Peyer's patch (tissue), 4 donors: ENCODE measurements at regions not wholly inside any gene's neighbourhood (a gene's known extent, or its start where the extent isn't known, plus 50 kb on each side); places are given as distances from the start of the nearest gene placed in this dataset.

Experiments
- DNase-seq, 3 donors: peaks; one replicate each; pipeline ENCODE4 v3.0.0-alpha.2; 2017 to 2019
- H3K27ac ChIP-seq, 4 donors: fragments of 200-600 bp; sonication (generic); one replicate each; pipeline ENCODE4 v1.5.1; 2016 to 2019
- H3K27me3 ChIP-seq, 2 donors: fragments of 200-600 bp; sonication (generic); one replicate each; pipeline ENCODE4 v1.5.1; 2019
- H3K36me3 ChIP-seq, 3 donors: fragments of 200-600 bp; sonication (generic); one replicate each; pipeline ENCODE4 v1.5.1; 2016 to 2019
- H3K4me1 ChIP-seq, 4 donors: fragments of 200-600 bp; sonication (generic); one replicate each; pipeline ENCODE4 v1.5.1; 2016 to 2019
- H3K4me3 ChIP-seq, 4 donors: fragments of 200-600 bp; sonication (generic); 1 replicate in 3 of 4; 2 replicates in 1 of 4; pipeline ENCODE4 v1.5.1; 2016 to 2019; ENCODE audit warnings: mild to moderate bottlenecking in 1 of 4
- H3K9me3 ChIP-seq, 4 donors: fragments of 200-600 bp; sonication (generic); one replicate each; pipeline ENCODE4 v1.5.1; 2016 to 2019; ENCODE audit warnings: mild to moderate bottlenecking in 1 of 4
- CTCF ChIP-seq, 6 experiments: fragments of 450-650 bp in 4 of 6; fragments of 200-600 bp in 2 of 6; sonication (generic) in 1 of 6; IDR thresholded peaks; one replicate each; pipeline ENCODE4 v1.5.1; 2017 to 2019; ENCODE audit warnings: antibody characterized with exemption in 6 of 6, mild to moderate bottlenecking in 3 of 6, moderate library complexity in 1 of 6
- POLR2A ChIP-seq, 2 donors: fragments of 450-650 bp; IDR thresholded peaks; one replicate each; pipeline ENCODE4 v1.5.1; 2017; ENCODE audit warnings: antibody characterized with exemption in 2 of 2, mild to moderate bottlenecking in 2 of 2, moderate library complexity in 2 of 2

- TF ChIP-seq CTCF (IDR thresholded peaks at IDR 0.05) (no peak), POLR2A (IDR thresholded peaks at IDR 0.05) (no peak)
- no peak overlapping the region for H3K27ac ChIP-seq
- DNase-seq: no peak
Observed at GRCh38 chr5:74424162-74424868, 216.2 kb downstream of the ENC1 start.

GRCh38 chr5:74423383-74423782 lies 217.1 kb downstream of the ENC1 start:
- H3K27ac ChIP-seq: no peak overlapping the region
- TF ChIP-seq CTCF (IDR thresholded peaks at IDR 0.05) (no peak), POLR2A (IDR thresholded peaks at IDR 0.05) (no peak)

More at GRCh38 chr5:74424162-74424868, 216.2 kb downstream of the ENC1 start:
- no peaks in the 10 kb centered on the region for H3K36me3 ChIP-seq
- no peaks in the 10 kb centered on the region for H3K4me1 ChIP-seq
- no peak overlapping the region for H3K4me3 ChIP-seq
- no peaks in the 10 kb centered on the region for H3K9me3 ChIP-seq
- no peaks in the 10 kb centered on the region for H3K27me3 ChIP-seq

GRCh38 chr5:74422671-74423070 lies 217.9 kb downstream of the ENC1 start:
- Histone ChIP-seq H3K27ac (no peak overlapping the region), H3K4me3 (no peak overlapping the region), H3K4me1 (no peaks in the 10 kb centered on the region), H3K36me3 (no peaks in the 10 kb centered on the region), H3K9me3 (no peaks in the 10 kb centered on the region), H3K27me3 (no peaks in the 10 kb centered on the region)
- DNase-seq: no peak
- TF ChIP-seq CTCF (IDR thresholded peaks at IDR 0.05) (no peak), POLR2A (IDR thresholded peaks at IDR 0.05) (no peak)

More at GRCh38 chr5:74423383-74423782, 217.1 kb downstream of the ENC1 start:
- H3K4me3 ChIP-seq: no peak overlapping the region
- no peaks in the 10 kb centered on the region for H3K36me3 ChIP-seq
- H3K4me1 ChIP-seq: no peaks in the 10 kb centered on the region
- H3K27me3 ChIP-seq: no peaks in the 10 kb centered on the region
- no peak for DNase-seq
- no peaks in the 10 kb centered on the region for H3K9me3 ChIP-seq

- Histone ChIP-seq H3K27me3 (no peaks in the 10 kb centered on the region), H3K27ac (no peak overlapping the region), H3K9me3 (no peaks in the 10 kb centered on the region), H3K36me3 (no peaks in the 10 kb centered on the region), H3K4me3 (no peak overlapping the region), H3K4me1 (no peaks in the 10 kb centered on the region)
- TF ChIP-seq CTCF (IDR thresholded peaks at IDR 0.05) (no peak), POLR2A (IDR thresholded peaks at IDR 0.05) (no peak)
- no peak for DNase-seq
Observed at GRCh38 chr5:74422030-74422429, 218.5 kb downstream of the ENC1 start.

GRCh38 chr5:74421377-74421776 lies 219.2 kb downstream of the ENC1 start:
- no peak for DNase-seq
- no peaks in the 10 kb centered on the region for H3K27me3 ChIP-seq
- H3K36me3 ChIP-seq: no peaks in the 10 kb centered on the region
- no peaks in the 10 kb centered on the region for H3K9me3 ChIP-seq
- no peak overlapping the region for H3K27ac ChIP-seq
- TF ChIP-seq POLR2A (IDR thresholded peaks at IDR 0.05) (no peak), CTCF (IDR thresholded peaks at IDR 0.05) (no peak)
- no peak overlapping the region for H3K4me3 ChIP-seq
- H3K4me1 ChIP-seq: no peaks in the 10 kb centered on the region
